ENCODE measurements at regions not wholly inside any gene's neighbourhood (a gene's known extent, or its start where the extent isn't known, plus 50 kb on each side); places are given as distances from the start of the nearest gene placed in this dataset.

DNA sequence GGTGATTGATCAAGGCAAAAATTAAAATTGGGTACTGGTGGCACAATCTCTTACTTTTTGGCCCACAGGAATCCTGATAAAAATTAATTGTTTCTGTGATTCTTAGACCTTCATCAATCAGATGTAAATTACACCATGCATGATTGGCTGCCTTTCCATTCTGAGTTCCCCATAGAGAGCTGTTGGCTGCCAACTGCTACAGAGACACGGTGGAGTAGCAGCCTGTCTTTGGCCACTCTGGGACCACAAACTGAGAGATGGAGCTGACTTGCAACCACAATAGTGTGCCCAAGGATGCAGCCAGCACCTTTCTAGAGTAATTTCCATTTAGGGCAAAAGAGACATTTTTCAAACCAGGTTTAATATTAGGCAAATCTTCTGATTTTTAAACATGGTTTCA, 274.3 kb upstream of the MMS22L start:
- no peak for TF ChIP-seq EZH2 (IDR thresholded peaks at IDR 0.05; ENCODE audit: insufficient read depth, low read length)
- TF ChIP-seq, protein P1, sequence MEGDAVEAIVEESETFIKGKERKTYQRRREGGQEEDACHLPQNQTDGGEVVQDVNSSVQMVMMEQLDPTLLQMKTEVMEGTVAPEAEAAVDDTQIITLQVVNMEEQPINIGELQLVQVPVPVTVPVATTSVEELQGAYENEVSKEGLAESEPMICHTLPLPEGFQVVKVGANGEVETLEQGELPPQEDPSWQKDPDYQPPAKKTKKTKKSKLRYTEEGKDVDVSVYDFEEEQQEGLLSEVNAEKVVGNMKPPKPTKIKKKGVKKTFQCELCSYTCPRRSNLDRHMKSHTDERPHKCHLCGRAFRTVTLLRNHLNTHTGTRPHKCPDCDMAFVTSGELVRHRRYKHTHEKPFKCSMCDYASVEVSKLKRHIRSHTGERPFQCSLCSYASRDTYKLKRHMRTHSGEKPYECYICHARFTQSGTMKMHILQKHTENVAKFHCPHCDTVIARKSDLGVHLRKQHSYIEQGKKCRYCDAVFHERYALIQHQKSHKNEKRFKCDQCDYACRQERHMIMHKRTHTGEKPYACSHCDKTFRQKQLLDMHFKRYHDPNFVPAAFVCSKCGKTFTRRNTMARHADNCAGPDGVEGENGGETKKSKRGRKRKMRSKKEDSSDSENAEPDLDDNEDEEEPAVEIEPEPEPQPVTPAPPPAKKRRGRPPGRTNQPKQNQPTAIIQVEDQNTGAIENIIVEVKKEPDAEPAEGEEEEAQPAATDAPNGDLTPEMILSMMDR (IDR thresholded peaks at IDR 0.05; ENCODE audit: insufficient read depth, low read depth, low read length): no peak
